Activated CD4-positive, alpha-beta T cell treated with anti-CD3 and anti-CD28 coated beads, Interleukin-2, Interleukin-4, amounts not matched to agents 100 ng/mL and 50 ng/mL, durations not matched to agents 16 hours and 8 hours (primary cell): ENCODE measurements at regions not wholly inside any gene's neighbourhood (a gene's known extent, or its start where the extent isn't known, plus 50 kb on each side); places are given as distances from the start of the nearest gene placed in this dataset.

ENCODE experiments used
- DNase-seq: peaks from one replicate; pipeline ENCODE4 v3.0.0-alpha.2; 2020; ENCODE audit warnings: low spot score

DNA sequence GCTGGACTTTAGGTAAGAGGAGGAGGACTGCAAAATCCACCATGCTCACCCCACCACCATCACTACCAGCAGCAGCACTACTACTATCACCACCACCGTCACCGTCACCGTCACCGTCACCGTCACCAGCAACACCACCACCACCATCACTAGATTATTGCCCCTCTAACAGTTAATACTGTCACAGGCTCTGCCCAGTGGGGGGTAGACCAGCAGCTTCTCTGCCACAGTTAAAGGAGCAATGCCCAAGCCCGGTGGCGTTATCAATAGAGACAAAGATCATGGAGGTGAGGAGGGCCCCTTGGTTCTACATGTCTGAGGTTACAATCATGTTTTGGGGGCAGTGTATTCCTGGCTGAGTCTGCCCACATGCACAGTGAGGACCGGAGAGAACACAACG is 184.4 kb upstream of the DYNLRB2 start:
- no peak for DNase-seq

DNA sequence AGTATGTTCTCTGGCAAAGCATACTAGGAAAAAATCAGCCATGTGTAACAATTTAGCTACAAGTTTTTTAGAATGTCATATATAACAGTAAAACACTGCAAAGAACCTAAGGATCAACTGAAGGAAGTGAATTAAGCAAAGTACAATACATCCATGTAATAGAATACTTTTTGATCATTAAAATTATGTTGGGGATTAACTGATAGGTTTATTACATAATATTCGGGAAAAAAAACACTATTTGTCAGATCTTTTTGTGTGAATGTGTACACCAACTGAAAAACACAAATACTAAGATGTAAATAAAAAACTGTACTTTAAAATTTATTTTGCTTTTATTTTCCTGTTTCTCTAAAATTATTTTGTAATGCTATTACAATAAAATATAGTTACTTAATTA is 185.5 kb upstream of the DYNLRB2 start:
- no peak for DNase-seq

DNA sequence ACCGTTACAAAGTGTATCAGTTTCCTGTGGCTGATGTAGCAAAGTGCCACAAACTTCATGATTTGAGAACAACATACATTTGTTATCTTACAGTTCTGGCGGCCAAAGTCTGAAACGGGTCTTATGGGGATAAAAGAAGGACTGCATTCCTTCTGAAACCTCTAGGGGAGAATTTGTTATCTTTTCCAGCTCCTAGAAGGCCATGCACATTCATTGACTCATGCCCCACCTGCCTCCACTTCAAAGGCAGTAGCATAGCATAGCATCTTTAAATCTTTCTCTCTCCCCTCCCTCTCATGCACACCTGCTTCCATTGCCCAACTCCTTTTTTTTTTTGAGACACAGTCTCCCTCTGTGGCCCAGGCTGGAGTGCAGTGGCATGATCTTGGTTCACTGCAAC is 190.7 kb upstream of the DYNLRB2 start:
- no peak for DNase-seq

DNA sequence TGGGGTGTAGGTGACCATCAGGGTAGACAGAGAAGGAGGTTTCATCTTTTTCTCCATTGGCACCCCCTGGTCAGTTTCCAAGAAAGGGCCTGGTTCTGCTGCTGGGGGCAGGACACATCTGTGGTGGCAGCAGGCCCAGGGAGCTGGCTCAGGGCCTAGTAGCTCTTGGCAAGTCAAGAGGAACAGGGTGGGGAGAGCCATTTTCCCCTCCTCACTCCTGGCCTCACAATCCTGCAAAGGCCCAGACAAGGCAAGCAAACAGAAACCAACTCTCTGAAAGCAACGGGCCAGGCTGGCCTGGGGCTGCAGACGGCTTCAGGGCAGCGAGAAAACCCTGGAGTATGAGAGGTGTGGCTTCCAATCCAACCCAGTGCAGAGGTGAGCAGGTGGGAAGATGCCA is 192.9 kb upstream of the DYNLRB2 start:
- no peak for DNase-seq

DNA sequence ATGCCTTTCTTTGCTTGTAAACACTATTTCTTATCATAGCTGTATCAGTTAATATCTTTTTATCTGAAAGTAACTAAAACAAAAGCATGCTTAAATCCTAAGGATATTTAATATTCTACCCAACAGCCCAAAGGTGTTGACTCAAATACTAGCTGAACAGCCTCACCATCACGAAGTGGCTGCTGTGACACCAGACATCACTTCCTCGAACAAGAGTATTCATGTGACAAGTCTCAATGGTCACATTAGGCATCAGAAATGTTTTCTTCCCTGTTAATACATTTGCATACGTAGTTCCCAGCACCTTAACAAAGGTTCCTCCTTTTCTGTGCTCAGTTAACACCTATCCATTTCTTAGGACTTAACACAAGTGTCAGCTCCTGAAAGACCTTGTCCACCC is 193.8 kb upstream of the DYNLRB2 start:
- DNase-seq, result no peak

DNA sequence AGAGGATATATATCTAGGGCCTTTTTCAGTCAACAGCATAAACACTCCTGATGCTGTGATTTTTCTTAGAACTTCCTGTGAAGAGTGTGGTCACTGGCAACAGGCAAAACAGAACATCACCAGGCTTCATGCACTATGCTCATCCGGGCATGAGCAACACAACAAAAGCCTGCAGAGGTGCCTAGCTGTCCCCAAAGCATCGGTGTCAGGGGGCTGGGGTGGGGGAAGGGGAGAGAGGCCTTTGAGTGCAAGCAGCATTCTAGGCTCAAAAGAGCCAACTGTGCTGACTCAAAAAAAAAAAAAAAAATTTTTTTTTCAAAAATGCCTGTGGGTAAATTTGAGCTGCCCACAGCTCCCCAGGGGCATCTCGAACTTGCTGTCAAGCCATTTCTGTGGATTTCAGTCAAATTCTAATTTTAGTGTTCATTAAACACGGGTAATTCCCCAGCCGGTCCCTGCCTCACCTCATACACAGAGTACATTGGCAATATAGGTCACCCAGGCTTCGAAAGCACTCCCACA is 194.6 kb upstream of the DYNLRB2 start:
- no peak for DNase-seq

DNA sequence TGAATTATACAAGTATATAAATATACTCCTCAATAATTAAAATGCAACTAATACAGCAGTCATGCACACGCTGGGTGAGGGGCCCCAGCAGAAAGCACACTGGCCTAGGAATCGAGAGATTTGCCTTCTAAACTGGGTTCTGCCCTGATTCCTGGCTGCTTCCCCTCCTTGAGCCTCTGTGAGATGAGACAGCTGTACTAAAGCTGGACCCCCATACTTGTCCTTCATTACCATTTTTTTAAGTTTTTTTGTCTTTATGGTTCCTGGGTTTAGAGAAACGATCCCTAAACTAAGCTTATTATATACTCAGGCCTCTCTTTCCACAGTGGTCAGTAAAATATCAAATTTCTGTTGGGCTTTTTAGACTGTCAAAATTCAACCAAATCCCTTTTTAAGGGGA is 195.1 kb upstream of the DYNLRB2 start:
- DNase-seq, result no peak

DNA sequence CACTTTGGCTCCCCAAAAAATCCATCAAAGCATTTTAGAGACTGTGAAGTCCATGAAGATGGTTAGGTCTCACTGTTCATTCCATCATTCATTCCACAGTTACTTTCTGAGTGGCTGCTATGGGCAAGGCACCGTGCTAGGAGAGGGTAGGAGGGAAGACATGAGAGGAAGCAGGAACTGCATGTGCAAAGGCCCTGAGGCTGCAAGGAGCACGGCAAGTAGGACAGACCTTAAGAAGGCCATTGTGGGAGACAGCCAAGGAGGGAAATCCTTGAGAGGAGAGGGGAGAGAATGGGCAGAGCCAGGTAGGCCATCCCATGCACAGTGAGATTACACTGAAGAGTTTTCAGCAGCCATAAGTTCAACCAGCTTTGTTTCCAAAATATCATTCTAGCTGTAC is 196.2 kb upstream of the DYNLRB2 start:
- DNase-seq, result no peak

DNA sequence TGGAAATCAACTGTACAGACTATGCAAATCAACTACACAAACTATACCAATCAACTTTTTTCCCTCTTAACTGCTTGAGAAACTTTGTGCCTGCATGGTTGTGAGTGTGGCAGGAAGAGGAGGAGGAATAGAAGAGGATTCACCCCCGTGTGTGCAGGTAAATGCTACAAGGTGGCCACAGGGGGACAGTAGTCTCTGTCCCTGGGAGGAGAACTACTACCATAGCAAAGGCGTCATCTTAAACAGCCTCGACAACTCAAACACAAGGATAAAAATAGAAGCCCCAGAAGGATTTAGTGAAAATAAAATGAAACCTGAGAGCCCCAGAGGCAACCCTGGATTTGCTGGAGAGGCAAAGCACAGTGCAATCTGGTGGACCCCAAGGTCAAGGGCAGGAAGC is 199.5 kb upstream of the DYNLRB2 start:
- no peak for DNase-seq

DNA sequence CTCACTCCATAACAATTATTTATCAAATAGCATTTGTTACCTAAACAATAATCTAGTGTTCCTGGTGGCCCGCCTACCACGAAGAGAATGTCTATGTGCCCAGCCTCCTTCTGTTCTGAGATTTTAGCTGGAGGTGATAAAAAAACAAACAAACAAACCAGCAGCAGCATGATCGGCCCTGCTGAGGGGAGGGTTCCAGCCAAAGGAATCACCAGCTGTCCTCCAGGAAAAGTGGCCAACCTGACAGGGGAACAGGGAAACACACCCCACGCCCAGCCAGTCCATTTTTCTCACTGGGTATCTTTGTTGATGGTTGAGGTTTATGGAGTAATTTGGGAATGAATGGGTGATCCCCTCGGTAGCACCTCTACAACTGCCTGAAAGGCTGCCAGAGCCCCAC is 203.0 kb upstream of the DYNLRB2 start:
- no peak for DNase-seq

DNA sequence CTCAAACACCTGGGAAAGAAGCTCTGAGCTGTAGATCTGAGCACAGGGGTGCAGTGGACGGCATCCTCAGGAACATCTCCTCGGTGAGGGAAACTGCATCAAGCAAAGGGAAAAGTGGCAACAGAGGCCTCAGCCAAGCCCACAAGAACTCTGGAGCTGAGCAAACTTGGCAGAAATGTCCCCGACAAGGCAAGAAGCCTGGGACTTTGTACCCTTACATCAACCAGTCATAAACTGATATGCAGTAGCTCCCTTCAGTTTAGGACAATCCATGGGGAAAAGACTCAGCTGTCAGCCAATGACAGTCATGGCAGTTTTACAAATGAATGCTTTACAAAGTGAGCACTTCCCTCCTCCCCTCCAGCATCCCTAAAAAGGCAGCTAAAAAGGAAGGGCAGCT is 210.0 kb upstream of the DYNLRB2 start:
- DNase-seq, result no peak

DNA sequence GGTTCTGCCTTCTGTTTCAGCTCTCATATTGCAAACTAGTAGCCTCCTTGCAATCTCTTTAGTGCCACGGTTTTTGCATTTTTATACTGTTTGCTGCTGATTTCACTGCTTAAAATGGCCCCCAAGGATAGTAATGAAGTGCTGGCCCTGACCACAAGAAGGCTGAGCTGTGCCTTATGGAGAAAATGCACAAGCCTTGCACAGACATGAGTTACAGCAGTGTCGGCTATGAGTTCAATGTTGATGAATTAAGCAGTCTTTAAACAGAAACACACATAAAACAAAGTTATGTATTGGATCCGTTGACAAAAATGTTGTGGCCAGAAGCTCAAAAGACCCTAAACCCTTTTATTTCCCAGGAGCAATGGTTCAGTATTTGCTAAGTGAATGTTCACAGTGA is 210.6 kb upstream of the DYNLRB2 start:
- no peak for DNase-seq

DNA sequence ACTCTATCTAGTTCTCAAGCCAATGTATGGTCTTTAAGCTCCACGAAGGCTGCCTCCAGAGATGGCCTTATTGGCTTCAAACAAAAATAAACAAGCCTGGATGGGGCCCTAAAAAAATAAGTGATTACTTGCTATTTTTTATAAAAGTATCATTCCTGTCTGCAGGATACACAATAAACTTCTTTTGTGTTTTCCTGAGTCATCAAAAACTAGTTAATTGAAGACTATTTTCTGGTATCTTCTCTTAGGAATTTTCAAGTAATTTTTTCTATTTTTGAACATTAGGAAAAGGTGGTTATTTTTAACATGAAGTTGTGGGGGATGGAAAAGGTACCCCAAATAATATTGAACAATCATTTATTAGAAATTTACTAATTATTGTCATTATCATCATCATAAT is 213.1 kb upstream of the DYNLRB2 start:
- DNase-seq, result no peak

DNA sequence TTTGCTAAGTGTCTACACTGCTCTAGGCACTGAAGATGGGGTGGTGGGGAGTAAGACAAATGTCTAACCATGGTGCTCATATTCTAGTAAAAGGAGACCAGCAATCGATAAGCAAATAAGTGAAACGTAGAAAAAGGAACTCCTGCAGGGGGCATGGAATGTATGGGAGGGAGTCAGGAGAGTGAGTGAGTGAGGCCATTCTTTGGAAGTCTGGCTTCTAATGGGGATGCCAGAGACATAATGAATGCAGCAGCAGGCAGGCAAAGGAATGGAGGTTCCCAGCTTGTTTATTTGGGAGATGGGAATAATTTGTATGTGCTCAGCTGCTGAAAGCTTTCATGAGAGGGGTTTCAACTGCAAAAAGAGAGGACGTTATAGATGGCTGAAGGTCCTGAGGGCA is 216.4 kb upstream of the DYNLRB2 start:
- DNase-seq, result no peak

DNA sequence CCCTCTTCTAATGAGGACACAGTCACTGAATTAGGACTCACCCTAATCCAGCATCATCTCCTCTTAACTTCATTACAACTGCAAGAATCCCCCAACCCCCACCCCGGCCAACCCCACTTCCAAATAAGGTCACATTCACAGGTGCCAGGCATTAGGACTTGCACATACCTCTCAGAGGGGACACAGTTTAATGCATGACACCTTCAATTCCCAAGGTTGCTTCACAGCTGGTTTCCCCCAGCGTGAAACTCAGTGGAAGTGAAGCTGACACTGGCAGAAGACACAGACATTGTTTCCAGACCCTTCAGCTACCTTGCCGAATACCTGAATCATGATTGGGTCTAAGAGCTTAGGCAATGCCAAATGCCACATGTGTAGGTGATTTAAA is 217.0 kb upstream of the DYNLRB2 start:
- no peak for DNase-seq

DNA sequence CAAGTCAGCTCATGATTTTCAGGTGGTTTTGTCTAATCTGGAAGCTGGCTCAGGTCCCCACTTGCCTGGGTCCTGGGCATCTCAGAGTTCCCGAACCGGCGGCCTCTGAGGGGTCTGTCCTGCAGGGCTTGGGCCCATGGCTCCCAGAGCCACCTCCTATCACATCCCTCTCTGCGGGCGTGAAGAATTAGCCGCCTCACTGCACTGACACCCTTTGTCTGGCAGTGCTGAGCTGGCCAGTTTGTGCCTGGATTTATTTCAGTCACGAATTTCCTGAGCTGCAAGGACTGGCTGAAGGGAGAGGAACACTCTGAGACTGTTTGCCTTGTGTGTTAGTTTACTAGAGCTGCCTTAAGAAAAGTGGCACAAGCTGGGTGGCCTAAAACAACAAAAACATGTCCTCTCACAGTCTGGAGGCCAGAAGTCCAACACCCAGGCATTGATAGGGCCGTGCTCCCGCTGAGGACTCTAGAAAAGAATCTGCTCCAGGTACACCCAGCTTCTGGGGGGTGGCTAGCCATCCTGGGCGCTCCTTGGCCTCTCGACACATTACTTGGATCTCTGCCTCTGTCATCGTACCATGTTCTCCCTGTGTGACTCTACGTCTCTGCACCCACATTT is 217.5 kb upstream of the DYNLRB2 start:
- no peak for DNase-seq

DNA sequence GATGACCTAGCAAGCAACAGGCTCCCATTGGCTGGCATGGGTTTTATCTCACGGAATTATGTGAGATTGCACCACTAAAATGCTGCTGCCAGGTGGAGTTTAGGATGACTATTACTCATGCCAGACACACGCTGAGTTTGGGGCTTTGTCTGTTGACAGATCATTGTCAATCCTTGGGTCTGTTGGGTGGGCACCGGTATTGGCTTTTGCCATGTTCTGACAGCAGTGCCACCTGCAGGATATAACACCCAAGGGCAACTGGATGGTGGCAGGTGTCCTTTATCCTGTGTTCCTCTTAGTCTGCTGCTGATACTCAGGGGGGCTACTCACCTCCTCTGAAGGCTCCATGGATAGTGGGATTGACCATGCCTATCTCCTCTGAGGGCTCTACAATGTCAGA is 221.6 kb upstream of the DYNLRB2 start:
- no peak for DNase-seq

DNA sequence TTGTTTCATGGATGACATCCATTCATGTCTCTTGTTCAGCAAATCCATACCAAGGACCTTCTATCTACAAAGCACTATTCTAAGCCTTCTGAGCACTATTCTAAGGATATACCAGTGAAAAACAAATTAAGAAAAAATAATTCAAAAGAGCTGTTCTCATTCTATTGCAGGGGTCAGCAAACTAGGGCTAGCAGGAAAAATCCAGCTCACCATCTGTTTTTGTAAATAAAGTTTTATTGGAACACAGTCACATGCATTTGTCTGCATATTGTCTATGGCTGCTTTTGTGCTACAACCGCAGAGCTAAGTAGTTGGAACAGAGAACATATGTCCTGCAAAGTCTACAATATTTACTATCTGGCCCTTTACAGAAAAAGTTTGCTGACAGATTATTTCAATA is 222.7 kb upstream of the DYNLRB2 start:
- DNase-seq, result no peak

DNA sequence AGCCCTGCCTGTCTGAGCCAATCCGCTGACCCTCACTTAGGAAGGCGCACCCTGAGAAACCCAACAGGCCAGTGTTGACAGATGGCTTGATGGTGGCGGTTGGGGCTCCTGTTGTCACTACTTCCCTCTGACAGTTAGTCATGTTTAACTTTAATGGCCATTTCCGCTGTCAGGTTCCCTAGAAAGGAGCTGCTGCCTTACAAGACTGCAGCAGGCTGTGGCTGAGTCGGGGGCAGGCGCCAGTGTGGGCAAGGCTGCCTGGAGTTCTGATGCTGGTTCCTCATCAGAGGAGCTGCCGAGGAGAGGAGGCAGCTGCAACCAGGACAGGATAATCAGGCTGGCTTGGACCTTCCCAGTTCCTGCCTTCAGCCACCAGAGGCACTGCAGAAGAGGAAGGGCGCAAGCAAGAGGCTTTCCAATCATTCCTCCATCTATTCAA is 223.2 kb upstream of the DYNLRB2 start:
- no peak for DNase-seq

DNA sequence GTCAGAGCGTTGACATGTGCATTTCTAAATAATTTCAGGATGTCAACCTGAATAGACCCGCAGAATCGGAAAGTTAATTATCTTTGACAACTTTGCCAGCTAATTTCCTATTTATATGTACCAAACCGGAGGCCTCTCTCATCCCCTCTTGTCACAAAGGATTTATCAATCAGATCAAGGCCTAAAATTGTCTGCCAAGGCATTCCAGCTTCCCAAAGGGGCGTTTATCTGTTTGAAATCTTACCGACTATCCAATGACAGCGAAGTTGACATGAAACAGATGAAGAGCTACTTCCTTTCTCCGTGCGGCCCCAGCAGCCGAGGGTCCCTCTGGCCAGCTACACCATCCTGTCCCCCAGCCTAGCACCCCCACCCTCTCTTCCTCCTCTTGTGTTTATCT is 223.7 kb upstream of the DYNLRB2 start:
- DNase-seq, result no peak

DNA sequence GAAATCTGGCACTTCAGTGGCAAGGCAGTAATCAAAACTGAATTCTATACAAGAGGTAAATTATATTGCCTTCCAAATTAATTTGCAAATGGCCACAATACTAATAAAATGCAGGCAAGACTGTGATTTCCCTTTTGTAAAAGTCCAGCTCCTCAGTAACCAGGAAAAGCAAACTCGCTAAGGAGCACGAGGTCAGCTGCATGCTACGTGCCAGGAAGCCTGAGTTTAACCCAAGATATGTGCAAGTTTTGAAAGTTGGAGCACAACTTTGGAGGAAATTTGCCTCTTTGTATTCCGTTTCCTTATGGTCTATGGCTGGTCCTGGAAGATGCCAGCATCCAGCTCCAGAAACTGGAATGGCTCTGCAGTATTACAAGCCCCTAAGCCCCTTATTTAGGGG is 226.8 kb upstream of the DYNLRB2 start:
- DNase-seq, result no peak

DNA sequence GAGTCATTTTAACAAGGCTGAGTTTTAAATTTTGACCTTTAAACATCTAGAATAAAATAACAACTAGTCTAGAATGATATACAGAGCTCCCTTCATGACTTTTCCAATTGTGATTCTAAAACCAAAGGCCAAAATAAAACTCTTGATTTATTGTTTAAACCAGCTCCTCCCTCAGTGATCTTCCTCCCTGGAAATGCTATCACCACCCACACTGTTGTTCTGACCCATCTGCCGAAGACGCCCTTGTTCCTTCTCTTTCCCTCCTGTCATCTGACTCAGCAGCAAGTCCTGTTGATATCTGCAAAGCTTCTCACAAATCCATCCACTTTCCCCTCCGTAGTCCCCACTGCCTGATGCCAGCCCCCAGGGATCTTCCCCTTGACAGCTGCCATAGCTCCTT is 231.6 kb upstream of the DYNLRB2 start:
- DNase-seq, result no peak

DNA sequence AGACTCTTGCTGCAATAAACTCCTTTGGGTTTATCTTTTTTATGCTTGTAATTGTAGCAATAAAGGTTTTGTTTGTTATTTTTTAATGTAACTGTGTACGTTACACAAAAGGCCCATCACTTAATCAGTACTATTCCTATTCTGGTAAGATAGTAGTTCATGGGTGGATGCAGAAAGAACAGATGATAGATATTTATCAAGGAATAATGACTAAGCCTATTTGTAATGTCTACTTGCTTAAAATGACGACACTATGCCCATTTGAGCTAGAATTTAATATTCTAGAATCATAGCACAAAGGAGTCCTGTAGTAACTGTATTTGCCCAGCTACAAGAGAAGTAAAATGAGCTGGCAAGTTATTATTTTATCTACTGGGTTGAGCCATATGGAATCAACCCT is 235.4 kb upstream of the DYNLRB2 start:
- no peak for DNase-seq

DNA sequence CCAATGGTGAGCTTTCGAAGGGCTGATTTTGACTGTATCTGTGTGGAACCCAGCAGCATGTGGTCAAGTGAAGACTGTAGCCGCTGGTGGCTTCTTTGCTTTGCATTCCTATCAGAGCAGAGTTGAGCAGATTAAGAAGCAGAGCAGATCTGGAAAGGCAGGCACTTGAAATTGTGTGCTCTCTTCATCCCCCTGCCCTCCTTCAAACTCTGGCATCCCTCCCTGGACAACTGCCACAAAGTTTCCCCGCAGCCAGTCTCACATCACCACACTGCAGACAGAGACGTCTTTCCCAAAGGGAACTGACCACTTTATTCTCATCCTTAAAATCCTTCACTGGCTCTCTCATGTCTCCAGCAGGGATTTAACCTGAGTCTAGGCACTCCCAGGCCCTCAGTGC is 237.1 kb upstream of the DYNLRB2 start:
- no peak for DNase-seq

DNA sequence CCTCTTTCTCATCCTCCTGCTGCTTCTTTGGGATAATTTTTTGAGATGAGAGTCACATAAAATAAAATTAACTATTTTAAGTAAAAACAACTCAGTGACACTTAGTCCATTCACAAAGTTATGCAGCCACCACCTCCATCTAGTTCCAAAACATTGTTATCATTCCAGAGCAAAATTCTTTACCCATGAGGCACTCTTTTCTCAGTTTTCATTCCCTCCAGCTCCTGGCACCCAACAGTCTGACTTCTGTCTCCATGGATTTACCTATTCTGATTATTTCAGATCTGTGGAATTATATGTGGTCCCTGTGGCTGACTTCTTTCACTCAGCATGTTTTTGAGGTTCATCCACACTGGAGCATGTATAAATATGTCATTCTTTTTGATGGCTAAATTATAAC is 239.9 kb upstream of the DYNLRB2 start:
- no peak for DNase-seq
